NCI-H748 (cell line): ENCODE measurements at regions not wholly inside any gene's neighbourhood (a gene's known extent, or its start where the extent isn't known, plus 50 kb on each side); places are given as distances from the start of the nearest gene placed in this dataset.

Experiments
- DNase-seq: peaks from one replicate; lab custom pipeline; 2025; ENCODE audit not compliant: unreplicated experiment; lab: John Stamatoyannopoulos, UW

DNA sequence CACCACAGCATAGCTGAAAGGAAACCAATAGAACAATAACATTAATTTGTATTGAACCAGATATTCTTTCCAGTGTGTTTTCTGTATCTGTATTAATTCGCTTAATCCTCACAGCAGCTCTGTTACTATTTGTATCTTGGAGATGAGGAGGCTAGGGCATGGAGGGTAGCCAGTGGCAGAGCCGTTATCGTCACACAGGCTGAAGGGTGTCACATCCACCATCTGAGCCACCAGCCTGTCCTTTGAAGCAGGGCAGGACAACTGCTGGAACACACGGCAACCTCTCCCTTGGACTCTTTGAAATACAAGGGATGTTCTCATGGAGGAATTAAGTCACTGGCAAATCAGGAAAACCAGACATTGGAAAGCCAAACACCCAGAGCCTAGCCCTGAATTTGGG lies 628.0 kb upstream of the CDH4 start:
- DNase-seq = no peak

DNA sequence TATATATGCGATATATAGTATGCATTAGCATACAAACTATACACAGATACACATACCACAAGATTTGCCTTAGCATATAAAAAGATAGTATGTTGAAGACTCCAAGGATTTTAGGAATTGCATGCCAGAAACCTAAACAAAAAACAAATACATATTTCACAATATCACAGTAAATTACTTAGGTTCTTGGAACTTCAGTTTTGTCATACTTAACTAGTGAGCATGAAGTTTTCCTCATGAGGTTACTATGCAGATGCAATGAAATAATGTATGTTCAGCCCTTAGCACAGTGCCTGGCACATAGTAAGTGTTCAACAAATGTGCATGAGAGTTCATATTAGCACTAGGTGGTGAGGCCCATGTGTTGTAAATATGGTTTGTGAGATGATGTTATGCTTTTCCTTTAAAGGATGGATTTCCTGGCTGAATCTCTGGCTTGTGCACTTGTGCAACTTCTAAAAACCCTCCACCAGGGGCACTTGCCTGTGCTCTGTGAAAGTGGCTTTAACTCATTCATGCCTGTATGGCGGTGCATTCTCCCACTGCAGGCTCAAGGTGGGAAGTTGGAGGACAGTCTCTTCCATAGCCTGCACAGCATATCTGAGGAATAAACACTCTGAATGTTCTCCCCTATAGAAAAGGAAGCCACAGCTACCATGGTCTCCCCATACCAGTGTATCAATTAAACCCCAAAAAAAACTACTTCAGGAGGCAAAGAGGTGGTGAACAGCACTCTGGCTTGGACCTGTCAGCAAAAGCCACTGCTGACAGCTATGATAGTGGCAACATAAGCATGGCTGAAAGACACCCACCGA lies 624.1 kb upstream of the CDH4 start:
- no peak for DNase-seq

DNA sequence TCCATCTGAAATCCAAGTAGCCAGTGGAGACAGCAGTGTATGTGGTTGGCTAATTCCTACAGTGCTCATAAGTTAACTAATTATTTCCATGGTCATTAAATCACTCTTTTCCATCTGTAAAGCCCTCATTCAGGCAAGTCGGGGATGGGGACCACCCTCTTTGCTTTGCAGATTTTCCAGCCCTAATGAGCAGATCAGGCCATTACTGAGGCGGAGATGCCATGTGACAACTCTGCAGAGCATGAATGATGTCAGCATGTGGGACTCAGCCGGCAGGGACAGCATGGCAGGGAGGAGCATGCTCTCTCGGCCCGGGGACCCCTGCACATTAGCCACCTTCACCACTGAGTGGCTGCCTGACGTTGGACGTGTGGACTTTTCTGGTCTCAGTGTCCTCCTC lies 623.3 kb upstream of the CDH4 start:
- DNase-seq = no peak

DNA sequence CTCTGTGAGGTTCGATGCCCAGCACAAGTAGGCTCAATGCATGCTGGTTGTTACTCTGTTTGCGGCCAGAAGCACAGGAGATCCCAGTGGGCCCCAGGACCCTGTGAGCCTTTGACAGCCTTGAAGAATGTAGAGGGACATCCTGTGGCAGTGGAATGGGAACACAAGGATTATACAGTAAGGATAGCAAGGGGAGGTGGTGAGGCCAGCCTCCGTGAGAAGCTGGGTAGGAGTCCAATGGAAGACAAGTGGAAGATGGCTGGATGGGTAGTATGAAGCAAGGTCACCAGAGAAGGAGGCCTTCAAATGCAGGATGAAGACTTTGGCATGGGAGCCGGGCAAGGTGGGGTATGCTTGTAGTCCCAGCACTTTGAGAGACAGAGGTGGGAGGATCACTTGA lies 622.9 kb upstream of the CDH4 start:
- DNase-seq = no peak

DNA sequence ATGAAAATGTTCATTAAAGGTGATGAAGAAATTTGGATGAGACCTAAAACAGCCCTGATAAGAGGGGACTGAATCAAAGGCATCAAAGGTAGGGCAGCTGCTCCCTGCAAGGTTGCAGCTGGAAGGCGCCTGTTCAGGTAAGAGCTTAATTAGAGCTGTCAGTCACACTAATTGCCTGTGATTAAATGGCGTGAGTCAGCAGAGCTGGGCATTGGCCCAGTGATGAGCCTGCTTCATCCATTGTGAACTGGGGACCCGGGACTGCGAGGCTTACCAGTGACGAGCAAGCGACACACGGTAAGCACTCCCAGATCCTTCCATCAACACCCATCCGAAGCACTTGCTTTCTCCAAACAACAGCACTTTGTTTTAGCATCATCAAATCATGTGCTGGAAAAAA lies 621.5 kb upstream of the CDH4 start:
- DNase-seq = peak; percentile 98

DNA sequence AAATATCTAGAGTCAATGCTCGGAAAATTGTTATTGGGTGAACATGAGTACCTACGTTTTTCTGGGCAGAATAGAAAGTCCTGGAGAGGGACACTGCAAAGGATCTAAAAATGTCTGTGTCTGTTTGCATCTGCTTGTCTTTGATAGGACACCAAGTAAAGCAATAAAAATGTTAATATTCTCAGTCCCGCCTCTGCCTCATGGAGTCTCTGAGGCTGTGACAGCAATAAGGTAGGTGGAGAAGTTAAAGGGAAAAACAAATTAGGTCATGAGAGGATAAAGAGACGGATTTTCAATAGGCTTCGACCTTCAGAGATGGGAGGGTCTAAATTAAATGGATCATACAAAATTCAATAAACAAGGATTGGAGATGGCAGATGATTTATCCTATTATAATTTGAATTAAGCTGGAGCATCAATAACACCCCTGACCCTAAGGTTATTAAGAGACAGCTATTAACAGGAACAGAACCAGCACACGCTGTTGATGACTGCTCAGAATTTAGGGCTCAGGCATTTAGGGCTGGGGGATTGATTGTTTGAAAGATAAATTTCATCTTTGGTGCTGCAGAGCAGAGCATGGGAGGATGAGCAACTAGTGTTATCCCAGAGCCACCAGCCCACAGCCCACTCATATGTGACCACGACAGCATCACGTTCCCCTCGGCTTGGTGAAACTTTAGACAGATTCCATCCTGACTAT lies 620.3 kb upstream of the CDH4 start:
- peak; percentile 65 for DNase-seq

DNA sequence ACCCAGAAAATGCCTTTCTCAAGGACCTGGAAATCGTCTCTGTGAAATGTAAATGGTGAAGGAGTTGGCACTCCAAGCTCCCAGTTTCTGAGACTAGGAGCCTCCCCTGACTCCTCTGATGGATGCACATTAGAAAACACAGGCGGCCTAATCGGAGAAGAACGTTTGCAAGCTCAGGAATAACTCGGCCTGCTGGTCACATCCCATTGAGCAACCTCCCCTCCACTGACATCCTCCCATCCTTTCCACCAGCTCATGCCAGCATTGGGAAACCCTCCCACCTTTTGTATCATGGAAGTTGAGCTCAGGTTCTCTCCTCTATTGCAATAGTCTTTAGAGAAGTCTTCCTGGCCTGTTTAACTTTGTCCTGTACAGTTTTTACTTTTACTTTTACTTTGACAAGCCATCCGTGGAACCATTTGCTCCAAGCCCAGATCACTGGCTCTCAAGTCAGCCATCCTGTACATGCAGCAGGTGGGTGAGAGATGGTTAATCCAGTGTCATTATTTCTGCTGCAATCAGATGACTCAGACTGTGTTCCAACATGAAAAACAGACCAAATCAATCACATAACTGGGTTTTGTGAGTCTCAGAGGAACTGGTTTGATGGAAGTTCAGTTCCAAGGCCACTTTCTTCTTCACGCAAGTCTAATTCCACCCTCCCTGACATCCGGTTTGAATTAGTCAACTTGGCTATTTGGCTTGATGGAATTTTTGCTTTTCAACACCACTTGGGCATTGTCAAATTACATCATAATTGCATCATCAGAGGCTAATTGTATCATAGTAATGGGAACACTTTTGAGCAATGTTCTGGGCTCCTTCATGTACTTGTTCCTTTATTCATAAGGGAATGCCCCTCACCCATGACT lies 619.4 kb upstream of the CDH4 start:
- DNase-seq = no peak

DNA sequence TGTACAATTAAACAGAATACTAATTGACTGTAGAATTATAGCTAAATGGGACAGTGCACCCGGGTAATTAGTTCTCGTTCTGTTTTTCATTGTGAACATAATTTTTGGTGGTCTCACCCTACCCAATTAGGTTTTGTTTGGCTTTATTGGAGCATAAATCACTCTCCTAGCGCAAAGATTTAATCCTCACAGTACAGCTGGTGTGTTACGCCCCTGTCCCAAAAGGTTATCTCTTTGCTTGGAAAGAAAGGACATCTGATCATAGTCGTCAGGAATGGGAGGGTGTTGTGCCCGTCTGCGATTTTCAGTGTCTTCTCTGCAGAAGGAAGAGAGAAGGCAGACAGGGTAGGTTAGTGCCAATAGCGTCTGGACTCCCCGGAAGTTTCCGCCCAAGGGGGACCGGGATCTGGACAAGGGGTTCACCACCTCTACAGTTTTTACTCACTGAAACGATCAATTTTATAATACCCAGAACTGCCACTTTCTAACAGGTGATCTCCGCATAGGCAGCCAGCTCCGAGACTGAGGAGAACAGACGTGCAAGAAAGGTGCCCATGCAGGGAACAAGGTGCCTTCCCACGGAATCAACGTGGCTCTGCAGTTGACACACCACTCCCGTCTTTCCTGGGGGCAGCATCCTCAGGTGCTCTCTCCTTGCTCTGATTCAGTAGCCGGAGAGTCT lies 617.4 kb upstream of the CDH4 start:
- DNase-seq = peak; percentile 63

DNA sequence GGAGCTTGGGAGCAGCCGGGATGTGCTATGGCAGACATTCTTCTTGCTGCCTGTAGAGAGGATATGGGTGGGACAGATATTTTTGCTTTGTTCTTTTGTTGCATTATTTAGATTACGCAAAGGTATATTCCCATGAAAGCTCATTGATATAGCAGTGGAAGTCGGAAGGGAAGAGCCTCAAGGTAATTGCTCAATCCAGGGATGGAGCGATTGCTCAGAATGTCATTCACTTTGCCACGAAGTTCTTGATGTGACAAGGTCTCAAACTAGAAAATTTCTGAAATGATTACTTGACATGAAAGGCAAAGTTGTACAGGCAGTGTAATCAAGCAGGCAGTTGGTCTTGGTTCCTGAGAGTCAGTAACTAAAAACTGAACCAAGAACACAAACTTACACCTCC lies 615.6 kb upstream of the CDH4 start:
- no peak for DNase-seq

DNA sequence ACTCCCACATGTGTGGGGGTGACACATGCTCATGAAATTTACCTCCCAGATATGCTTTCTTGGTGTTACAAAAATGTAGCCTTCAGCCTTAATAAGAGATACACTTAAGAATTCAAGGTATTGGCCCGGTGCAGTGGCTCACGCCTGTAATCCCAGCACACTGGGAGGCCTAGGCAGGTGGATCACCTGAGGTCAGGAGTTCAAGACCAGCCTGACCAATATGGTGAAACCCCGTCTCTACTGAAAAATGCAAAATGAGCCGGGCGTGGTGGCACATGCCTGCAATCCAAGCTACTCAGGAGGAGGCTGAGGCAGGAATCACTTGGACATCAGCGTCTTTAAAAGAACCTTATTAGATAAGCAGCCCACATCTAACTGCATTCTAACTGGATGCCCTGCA lies 614.3 kb upstream of the CDH4 start:
- DNase-seq = no peak

DNA sequence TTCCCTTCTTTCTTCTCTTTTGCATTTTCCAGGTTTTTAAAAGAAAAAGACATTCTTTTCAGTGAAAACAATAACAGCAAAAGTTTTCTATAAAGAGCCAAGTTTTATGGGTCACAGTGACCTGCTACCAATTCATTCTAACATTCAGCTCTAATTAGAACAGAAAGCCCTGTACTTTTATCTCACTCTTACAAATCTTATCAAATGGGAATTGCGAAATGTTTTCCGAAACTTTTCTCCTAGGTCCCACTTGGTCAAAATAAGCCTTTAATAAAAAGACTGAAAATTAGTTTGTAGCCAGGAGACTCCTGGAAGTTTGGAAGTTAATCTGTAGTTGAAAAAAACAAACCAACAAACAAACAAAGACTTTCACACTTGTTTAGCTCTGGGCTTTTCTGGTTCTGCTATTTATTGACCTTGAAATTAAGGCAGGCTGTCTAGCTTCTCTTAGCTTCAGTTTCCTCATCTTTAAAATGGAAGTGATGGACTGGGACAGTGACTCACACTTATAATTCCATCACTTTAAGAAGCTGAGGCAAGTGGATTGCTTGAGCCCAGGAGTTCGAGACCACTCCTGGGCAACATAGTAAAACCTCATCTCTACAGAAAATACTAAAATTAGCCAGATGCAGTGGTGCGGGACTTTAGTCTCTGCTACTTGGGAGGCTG lies 613.5 kb upstream of the CDH4 start:
- no peak for DNase-seq

DNA sequence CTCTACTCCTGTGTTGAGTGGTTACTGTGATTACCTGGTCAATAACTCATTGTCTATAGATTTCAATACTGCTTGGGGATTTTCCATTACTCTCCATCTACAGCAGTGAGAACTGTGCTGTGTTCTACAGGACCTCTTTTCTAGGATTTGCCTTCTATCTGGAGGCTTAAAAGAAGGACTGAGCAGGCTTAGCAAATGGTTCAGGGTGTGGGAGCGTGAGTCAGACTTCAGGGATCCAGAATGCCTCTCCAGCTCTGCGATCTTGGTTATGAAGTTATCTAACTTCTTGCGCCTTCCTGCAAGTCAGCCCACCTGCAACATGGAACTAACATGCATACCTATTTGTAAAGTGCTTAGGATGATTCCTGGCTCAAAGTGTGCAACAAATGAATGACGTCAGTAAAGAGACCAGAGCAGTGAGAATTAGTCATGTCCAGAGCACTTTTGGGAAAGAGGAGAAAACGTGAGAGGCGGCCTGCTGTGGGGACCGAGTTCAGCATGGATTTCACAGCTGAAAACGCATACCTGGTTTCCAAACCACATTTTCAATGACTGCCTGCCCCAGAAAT lies 610.1 kb upstream of the CDH4 start:
- DNase-seq = no peak

DNA sequence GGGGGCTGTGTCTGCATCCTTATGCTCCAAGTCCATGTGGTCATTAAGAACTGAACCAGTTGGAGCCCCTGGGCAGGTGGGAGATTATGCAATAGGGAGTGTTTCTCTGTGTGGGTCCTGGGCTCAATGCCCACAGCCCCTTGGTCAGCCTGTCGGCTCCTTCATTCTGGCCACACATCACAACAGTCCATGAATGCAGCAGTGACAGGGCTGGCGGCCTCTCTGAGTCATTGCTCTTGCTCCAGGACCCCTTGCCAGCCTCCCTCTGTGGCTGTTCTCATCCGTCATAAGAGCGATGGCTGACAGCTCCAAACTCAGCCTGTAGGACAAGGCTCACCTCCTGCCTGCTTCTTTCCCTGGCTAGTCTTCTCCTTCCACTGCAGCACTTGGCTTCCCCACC lies 609.5 kb upstream of the CDH4 start:
- no peak for DNase-seq

DNA sequence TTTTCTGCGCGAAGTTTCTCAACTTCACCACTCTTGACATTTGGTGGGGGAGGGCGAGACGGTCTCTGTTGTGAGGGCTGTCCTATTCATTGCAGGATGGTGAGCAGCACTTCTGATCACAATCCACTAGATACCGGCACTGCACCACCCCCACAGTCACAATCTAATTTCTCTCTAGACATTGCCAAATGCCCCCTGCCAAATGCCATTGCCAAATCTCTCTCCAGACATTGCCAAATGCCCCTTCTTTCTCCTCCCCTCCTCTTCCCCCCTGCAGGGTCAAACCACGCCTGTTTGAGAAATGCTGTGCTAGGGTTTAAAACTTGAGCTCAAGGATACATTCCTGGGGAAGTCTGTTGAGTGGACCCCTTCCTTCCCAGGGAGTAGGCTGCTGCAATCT lies 603.5 kb upstream of the CDH4 start:
- no peak for DNase-seq

DNA sequence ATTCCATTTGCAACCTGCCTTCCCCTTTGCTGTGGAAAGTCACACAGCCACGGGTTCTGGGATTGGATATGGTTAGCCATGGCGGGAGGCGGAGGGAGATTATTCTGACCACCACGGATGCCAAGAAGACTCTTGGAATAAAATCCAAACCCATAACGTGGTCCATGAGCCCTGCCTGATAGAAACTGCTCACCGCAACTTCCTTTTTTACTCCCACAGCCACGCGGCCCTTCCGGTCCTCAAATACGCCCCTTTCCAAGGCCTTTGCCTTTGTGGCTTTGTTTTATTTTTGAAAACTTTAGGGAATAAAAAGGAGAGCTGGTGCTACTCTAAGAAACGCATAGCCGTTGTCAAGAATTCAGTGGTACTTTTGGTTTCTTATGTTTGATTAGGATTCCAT lies 602.5 kb upstream of the CDH4 start:
- DNase-seq = no peak

DNA sequence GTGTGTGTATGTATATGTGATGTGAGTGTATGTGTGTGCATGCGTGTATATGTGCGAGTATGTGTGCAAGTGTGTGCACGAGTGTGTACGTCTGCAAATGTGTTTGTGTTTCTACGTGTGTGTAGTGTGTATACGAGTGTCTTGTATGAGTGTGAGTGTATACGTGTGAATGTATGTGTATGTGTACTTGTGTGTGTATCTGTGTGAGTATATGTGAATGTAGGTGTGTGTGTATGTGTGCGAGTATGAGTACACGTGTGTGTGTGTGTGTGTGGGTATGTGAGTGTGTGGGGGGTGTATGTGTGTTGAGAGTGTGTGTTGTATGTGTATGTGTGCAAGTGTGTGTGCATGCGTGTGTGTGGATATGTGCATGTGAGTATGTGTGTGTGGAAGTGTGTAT lies 602.0 kb upstream of the CDH4 start:
- no peak for DNase-seq

DNA sequence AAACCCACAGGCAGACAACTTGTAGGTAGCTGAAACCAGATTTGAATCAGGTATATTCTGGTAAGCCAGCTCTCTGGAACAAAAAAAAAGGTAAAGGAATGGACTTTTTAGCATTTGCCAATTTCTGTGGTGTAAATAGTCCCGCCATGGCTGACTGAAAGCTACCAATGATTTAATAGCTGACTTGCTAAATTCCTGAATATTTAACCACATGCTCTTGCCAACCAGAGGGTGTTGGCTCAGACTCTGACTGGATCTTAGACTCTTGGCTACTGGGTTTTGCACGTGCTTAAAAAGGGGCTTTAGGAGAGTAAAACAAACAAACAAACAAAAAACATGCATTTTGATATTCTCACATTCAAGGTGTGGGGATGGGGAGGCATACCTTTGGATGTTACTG lies 600.0 kb upstream of the CDH4 start:
- no peak for DNase-seq

DNA sequence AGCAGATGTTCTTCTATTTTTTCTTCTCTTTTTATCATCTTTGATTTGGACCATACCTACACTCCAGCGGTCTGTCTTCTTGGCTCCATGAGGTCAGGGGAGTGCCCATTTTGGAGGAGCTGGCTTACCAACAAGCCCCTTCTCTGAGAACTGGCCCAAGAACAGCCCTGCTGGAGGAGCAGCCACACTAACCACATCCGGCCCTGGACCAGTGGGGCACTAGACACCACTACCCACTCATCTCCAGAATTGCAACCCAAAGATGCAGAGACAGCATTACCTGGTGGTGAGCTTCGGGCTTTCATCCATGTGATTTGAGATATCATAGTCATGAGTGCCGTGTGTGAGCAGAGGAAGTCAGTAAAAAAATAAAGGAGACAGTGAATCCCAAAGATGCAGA lies 599.4 kb upstream of the CDH4 start:
- DNase-seq = no peak

DNA sequence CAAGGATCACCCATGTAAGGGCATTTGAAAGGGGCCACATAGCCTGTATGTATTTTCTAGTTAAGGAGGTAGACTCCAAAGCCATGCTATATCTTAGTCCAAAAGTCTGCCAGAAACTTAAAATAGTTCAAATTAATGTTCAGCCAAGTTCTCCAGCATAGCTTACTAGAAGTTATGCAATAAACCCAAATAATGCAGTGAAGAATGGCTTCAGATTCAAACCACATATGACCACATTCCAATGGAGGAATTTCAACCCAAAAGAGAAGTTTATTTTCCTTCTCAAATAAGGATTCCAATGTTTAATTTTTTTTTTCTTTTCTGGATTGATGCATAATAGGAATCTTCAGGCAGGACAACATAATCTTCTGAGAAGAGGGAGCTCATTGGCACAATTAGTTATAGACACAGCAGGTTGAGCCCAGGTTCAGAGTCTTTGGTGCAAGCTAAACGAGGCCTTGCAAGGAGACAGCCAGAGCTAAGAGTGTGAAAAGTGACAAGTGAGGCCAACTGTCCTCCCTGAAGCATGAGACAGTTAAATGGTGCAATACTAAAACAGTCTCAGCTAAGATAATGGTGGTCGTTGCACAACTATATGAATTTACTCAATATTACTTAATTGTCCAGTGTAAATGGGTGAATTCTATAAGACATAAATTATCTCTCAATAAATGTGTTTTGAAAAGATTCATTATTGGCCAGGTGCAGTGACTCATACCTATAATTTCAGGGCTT lies 598.8 kb upstream of the CDH4 start:
- no peak for DNase-seq

DNA sequence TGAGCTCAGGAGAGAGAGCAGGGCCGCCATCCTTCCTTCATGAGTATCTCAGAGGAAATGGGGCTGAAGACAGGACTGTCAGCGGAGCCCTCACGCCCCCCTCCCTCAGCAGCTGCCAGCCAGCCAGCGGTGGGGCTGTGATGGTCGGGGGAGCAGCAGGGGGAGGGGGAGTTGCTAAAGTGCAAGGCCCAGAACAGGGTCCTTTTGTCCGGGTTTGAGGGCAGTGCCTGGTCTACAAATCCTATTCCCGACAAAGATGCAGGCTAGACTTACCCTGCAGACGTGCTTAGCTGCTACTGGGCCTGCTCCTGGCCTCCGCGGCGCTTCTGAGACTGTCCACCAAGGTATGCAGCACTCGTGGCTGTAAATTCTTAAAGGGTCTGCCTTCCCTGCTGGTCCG lies 593.4 kb upstream of the CDH4 start:
- no peak for DNase-seq
